Endothelial cell of umbilical vein (primary cell): ENCODE measurements at regions not wholly inside any gene's neighbourhood (a gene's known extent, or its start where the extent isn't known, plus 50 kb on each side); places are given as distances from the start of the nearest gene placed in this dataset.

Source experiments
- EZH2 ChIP-seq: IDR thresholded peaks from 2 replicates; pipeline ENCODE4 v1.6.1; 2012; ENCODE audit warnings: borderline replicate concordance, low read depth, mild to moderate bottlenecking, moderate library complexity, low read length, inconsistent platforms; ENCODE audit not compliant: severe bottlenecking
- JUN ChIP-seq: IDR thresholded peaks from 2 replicates; pipeline ENCODE4 v1.6.1; 2011; ENCODE audit warnings: borderline replicate concordance, low read depth; ENCODE audit not compliant: insufficient read length, insufficient read depth
- POLR2A ChIP-seq: IDR thresholded peaks from 2 replicates; pipeline ENCODE4 v1.6.1; 2012; ENCODE audit warnings: low read depth, mild to moderate bottlenecking, control low read depth, low read length
- POLR2AphosphoS5 ChIP-seq: IDR thresholded peaks from 2 replicates; pipeline ENCODE4 v1.6.1; 2012; ENCODE audit warnings: low read depth, mild to moderate bottlenecking, control low read depth, low read length, moderate library complexity; ENCODE audit not compliant: insufficient read depth
- TF ChIP-seq, protein P1 (sequence below): IDR thresholded peaks from 2 replicates; pipeline ENCODE4 v1.6.1; 2011; ENCODE audit not compliant: insufficient read depth, insufficient read length
- TF ChIP-seq, protein P2 (sequence below), 2 donors: IDR thresholded peaks; 1 replicate in 1 of 2; 2 replicates in 1 of 2; pipeline ENCODE4 v1.5.1; 2011; ENCODE audit warnings: low read length in 2 of 2, mild to moderate bottlenecking in 2 of 2, moderate library complexity in 2 of 2, control low read depth in 1 of 2, inconsistent platforms in 1 of 2, low read depth in 1 of 2; ENCODE audit not compliant: insufficient read depth in 1 of 2; ENCODE audit errors: extremely low read depth in 1 of 2

DNA sequence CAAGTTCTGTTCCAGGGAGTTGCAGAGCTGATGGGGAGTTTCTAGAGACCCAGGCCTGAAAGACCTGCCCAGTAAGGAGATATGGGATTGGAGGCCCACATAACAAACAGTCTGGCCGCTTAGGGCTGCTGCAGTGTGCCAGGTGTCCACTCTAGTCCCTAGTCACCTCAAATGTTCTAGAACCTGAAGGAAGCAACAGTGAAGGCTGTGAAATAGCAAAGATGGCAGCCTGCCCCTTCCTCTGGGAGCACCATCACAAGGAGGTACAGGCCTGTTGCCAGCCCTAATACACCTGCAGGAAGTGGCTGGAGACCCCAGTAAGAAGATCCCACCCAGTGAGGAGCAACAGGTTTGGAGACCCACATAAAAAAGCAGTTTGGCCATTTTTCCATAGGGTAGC is 783.8 kb upstream of the EDIL3 start:
- TF ChIP-seq, protein P1, sequence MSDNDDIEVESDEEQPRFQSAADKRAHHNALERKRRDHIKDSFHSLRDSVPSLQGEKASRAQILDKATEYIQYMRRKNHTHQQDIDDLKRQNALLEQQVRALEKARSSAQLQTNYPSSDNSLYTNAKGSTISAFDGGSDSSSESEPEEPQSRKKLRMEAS, result no peak
- TF ChIP-seq POLR2A, result no peak
- TF ChIP-seq, protein P2, sequence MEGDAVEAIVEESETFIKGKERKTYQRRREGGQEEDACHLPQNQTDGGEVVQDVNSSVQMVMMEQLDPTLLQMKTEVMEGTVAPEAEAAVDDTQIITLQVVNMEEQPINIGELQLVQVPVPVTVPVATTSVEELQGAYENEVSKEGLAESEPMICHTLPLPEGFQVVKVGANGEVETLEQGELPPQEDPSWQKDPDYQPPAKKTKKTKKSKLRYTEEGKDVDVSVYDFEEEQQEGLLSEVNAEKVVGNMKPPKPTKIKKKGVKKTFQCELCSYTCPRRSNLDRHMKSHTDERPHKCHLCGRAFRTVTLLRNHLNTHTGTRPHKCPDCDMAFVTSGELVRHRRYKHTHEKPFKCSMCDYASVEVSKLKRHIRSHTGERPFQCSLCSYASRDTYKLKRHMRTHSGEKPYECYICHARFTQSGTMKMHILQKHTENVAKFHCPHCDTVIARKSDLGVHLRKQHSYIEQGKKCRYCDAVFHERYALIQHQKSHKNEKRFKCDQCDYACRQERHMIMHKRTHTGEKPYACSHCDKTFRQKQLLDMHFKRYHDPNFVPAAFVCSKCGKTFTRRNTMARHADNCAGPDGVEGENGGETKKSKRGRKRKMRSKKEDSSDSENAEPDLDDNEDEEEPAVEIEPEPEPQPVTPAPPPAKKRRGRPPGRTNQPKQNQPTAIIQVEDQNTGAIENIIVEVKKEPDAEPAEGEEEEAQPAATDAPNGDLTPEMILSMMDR (IDR thresholded peaks at IDR 0.05; ENCODE audit: extremely low read depth in 1 of 2, insufficient read depth in 1 of 2, low read depth in 1 of 2, low read length in 2 of 2), result no peak
- no peak for TF ChIP-seq POLR2AphosphoS5
- no peak for TF ChIP-seq EZH2
- no peak for TF ChIP-seq JUN
